GM19438 (cell line): ENCODE measurements at regions not wholly inside any gene's neighbourhood (a gene's known extent, or its start where the extent isn't known, plus 50 kb on each side); places are given as distances from the start of the nearest gene placed in this dataset.

ENCODE experiments used
- ATAC-seq: cut with Tn5 transposase; IDR thresholded peaks from one replicate; pipeline ENCODE4 v1.9.1; 2021; ENCODE audit warnings: low read depth; ENCODE audit not compliant: unreplicated experiment

GRCh38 chr13:72139192-72139591 is 272.2 kb upstream of the DACH1 start:
- ATAC-seq, result no peak

- no peak for ATAC-seq
Observed at GRCh38 chr13:72132075-72132474, 265.1 kb upstream of the DACH1 start.

- ATAC-seq, result no peak
Observed at GRCh38 chr13:72129117-72129516, 262.1 kb upstream of the DACH1 start.

- no peak for ATAC-seq
Observed at GRCh38 chr13:72127031-72127430, 260.0 kb upstream of the DACH1 start.

GRCh38 chr13:72126424-72126823 is 259.4 kb upstream of the DACH1 start:
- ATAC-seq, result no peak

GRCh38 chr13:72125561-72125960 is 258.6 kb upstream of the DACH1 start:
- no peak for ATAC-seq

- no peak for ATAC-seq
Observed at GRCh38 chr13:72122661-72123255, 255.8 kb upstream of the DACH1 start.

GRCh38 chr13:72121466-72121865 is 254.5 kb upstream of the DACH1 start:
- no peak for ATAC-seq

GRCh38 chr13:72120632-72121031 is 253.6 kb upstream of the DACH1 start:
- no peak for ATAC-seq

- no peak for ATAC-seq
Observed at GRCh38 chr13:72113931-72114330, 246.9 kb upstream of the DACH1 start.

- ATAC-seq, result no peak
Observed at GRCh38 chr13:72113076-72113475, 246.1 kb upstream of the DACH1 start.

GRCh38 chr13:72112216-72112615 is 245.2 kb upstream of the DACH1 start:
- ATAC-seq, result no peak

GRCh38 chr13:72109863-72110262 is 242.9 kb upstream of the DACH1 start:
- ATAC-seq, result no peak

GRCh38 chr13:72104656-72105180 is 237.7 kb upstream of the DACH1 start:
- ATAC-seq, result no peak

GRCh38 chr13:72101768-72102400 is 234.9 kb upstream of the DACH1 start:
- no peak for ATAC-seq

- ATAC-seq, result no peak
Observed at GRCh38 chr13:72100339-72100738, 233.3 kb upstream of the DACH1 start.

GRCh38 chr13:72097568-72097967 is 230.6 kb upstream of the DACH1 start:
- ATAC-seq, result no peak

- ATAC-seq, result no peak
Observed at GRCh38 chr13:72093262-72093661, 226.3 kb upstream of the DACH1 start.

GRCh38 chr13:72074663-72075062 is 207.7 kb upstream of the DACH1 start:
- ATAC-seq, result no peak

- no peak for ATAC-seq
Observed at GRCh38 chr13:72072261-72072660, 205.3 kb upstream of the DACH1 start.

GRCh38 chr13:72071713-72072112 is 204.7 kb upstream of the DACH1 start:
- no peak for ATAC-seq

GRCh38 chr13:72062566-72062965 is 195.6 kb upstream of the DACH1 start:
- no peak for ATAC-seq
